Mucosa of rectum (tissue), 2 donors: ENCODE measurements at regions not wholly inside any gene's neighbourhood (a gene's known extent, or its start where the extent isn't known, plus 50 kb on each side); places are given as distances from the start of the nearest gene placed in this dataset.

ENCODE experiments used
- H3K27ac ChIP-seq, 2 donors: one replicate each; pipeline ENCODE4 v1.7.0; 2013; ENCODE audit warnings: inconsistent platforms in 2 of 2, low read depth in 2 of 2, low read length in 2 of 2
- H3K27me3 ChIP-seq, 2 donors: one replicate each; pipeline ENCODE4 v1.7.0; 2013; ENCODE audit warnings: low read length in 2 of 2; ENCODE audit not compliant: control insufficient read depth in 2 of 2, insufficient read depth in 2 of 2
- H3K36me3 ChIP-seq, 2 donors: one replicate each; pipeline ENCODE4 v1.7.0; 2013; ENCODE audit warnings: low read length in 2 of 2; ENCODE audit not compliant: control insufficient read depth in 2 of 2, insufficient read depth in 2 of 2
- H3K4me1 ChIP-seq, 2 donors: one replicate each; pipeline ENCODE4 v1.7.0; 2013; ENCODE audit warnings: low read length in 2 of 2, mild to moderate bottlenecking in 1 of 2; ENCODE audit not compliant: control insufficient read depth in 2 of 2, insufficient read depth in 2 of 2
- H3K4me3 ChIP-seq, 2 donors: one replicate each; pipeline ENCODE4 v1.7.0; 2013; ENCODE audit warnings: low read length in 2 of 2
- H3K9ac ChIP-seq, 2 donors: one replicate each; pipeline ENCODE4 v1.7.0; 2013; ENCODE audit warnings: low read length in 2 of 2, low read depth in 1 of 2, mild to moderate bottlenecking in 1 of 2
- H3K9me3 ChIP-seq, 2 donors: one replicate each; pipeline ENCODE4 v1.7.0; 2013; ENCODE audit warnings: low read length in 2 of 2; ENCODE audit not compliant: control insufficient read depth in 2 of 2
- donor health status: healthy.
- donor health status: Normal muscosa, but diverticular disease.

DNA sequence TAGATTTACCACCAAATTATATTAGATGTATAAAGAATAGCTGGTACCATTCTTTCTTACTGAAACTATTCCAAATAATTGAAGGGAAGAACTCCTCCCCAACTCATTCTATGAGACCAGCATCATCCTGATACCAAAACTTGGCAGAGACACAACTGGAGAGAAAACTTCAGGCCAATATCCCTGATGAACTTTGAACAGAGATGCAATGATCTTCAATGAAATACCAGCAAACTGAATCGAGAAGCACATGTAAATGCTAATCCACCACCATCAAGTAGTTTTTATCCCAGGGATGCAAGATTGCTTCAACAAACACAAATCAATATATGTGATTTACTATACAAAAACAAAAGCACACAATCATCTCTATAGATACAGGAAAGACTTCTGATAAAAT is 329.8 kb downstream of the RDH14 start:
- H3K4me3 ChIP-seq, result no peak overlapping the region
- no peak overlapping the region for H3K9ac ChIP-seq
- H3K27me3 ChIP-seq, result no peaks in the 10 kb centered on the region
- no peaks in the 10 kb centered on the region for H3K36me3 ChIP-seq
- no peaks in the 10 kb centered on the region for H3K9me3 ChIP-seq
- H3K27ac ChIP-seq, result no peak overlapping the region
- H3K4me1 ChIP-seq, result no peaks in the 10 kb centered on the region

DNA sequence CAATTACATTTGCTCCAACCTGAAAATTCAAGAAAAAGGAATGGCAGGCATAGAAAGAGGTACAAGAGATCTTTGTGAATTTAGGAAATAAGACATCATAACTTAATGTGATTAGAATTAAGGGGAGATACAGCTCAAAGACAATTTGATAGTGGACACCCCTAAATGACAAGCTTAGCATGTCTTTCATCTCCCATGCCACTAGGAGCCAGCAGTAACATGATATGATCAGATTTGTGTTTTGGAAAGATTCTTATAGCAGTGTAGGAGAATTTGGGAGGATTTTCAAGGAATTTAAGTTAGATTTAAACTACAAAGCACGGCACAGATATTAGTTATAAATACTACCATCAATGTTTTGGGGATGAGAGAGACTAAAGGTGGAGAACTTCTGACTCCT is 340.8 kb downstream of the RDH14 start:
- H3K9ac ChIP-seq, result no peak overlapping the region
- H3K4me3 ChIP-seq, result no peak overlapping the region
- H3K36me3 ChIP-seq, result no peaks in the 10 kb centered on the region
- no peaks in the 10 kb centered on the region for H3K9me3 ChIP-seq
- H3K27me3 ChIP-seq, result no peaks in the 10 kb centered on the region
- H3K4me1 ChIP-seq, result no peaks in the 10 kb centered on the region
- H3K27ac ChIP-seq, result no peak overlapping the region

DNA sequence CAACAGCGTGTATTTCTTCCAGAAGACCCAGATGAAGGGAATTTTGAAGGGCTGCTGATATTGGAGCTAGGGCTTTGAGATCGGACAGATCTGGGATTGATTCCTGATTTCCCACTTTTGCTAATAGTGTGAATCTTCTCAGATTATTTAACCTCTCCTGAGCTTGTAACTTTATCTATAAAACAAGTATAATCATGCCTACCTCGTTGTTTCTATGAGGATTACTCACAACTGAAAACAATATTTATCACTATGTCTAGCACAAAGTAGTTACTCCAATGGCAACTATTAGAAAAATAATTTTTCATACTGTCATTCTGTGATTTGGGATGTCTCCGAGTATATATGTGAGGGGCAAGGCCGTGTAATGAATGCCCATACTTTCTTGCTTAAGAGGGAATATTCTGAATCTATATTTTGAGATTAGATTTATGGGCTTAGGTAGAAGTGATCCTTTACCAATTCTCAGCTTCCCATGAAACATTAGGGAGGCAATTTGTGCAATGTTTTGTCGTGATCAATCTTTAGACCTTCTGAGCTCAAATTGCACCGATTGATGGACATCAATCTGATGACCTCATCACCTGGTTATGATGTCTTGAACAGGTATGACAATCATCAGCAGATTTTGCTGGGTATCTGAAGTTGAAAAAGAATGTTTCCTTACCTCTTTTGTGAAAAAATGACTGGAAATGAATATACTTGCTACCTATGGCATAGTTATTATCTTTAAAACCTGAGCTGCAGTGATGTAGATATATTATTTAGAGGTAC is 339.9 kb downstream of the KCNS3 start:
- Histone ChIP-seq H3K4me3 (no peak overlapping the region), H3K36me3 (no peaks in the 10 kb centered on the region), H3K4me1 (no peaks in the 10 kb centered on the region), H3K9ac (no peak overlapping the region), H3K27ac (no peak overlapping the region), H3K9me3 (no peaks in the 10 kb centered on the region), H3K27me3 (no peaks in the 10 kb centered on the region)

DNA sequence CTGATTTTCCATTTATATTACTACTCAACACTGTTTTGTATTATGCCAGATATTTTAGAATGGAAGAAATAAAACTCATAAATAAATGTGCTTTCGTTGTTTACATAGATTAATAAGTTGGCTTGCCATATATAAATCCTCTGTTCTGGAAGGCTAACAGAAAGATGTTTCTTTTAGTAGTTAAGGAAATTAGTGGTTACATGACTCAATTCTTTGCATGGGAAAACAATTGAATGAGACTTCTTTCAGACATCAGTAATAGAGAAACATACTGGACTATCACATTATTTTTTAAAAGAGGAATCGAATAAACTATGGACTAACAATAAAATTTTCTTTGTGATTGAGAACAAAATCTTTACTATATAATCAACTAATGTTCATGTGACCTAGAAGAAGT is 336.5 kb downstream of the KCNS3 start:
- H3K9me3 ChIP-seq, result no peaks in the 10 kb centered on the region

DNA sequence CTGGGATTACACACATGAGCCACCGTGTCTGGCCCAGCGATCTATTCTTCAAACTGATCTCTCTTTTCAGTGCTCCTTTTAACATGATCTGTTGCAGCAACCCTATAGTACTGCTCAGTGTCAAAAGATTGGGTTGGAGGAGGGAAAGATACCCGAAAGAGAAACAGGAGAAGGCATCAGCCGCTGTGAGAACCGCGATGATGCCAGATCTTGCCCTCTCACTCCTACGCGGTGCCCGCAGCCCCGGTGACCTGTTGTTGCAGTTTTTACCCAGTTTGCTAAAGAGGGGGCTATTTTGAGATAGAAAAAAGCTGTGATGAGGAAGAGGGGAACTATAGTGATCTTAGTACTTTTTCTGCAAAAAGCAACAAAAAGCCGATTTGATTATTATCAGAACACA is 335.5 kb downstream of the KCNS3 start:
- no peak overlapping the region for H3K4me3 ChIP-seq
- no peaks in the 10 kb centered on the region for H3K9me3 ChIP-seq
- H3K27me3 ChIP-seq, result no peaks in the 10 kb centered on the region
- no peaks in the 10 kb centered on the region for H3K4me1 ChIP-seq
- no peaks in the 10 kb centered on the region for H3K36me3 ChIP-seq
- H3K9ac ChIP-seq, result no peak overlapping the region
- no peak overlapping the region for H3K27ac ChIP-seq

More for the DNA sequence above, 336.5 kb downstream of the KCNS3 start:
- Histone ChIP-seq H3K4me1 (no peaks in the 10 kb centered on the region), H3K27me3 (no peaks in the 10 kb centered on the region), H3K27ac (no peak overlapping the region), H3K36me3 (no peaks in the 10 kb centered on the region), H3K9ac (no peak overlapping the region), H3K4me3 (no peak overlapping the region)

DNA sequence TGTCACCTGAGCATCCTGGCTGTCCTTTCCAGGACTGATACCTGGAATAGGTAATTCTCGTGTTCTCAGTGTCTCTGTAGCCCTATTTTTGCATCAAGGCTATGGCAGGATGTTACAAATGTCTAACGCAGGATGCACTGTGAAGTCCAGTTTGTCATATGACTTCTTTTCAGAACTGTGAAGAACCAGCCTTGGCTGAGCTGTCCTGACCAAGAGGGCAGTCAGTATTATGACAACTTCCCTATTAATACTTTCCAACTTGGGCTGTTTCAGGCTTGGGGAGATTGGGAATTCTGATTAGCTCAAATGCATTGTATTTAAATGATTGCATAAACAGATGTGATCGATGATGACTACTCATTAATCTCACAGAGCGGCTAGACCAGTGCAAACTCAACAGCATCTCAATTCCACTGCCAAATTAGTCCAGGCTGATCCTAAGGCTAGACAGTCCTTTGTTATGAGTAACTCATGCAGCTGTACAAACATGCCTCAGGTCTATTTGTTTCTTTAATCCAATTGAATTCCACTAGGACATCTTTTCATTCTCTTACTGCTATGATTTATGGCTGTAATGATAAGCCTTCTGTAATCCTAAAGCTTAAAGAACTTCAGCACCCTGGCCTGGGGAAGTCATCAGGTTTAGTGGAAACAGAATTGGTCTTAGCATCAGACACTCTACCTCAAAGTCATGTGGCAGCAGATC is 331.6 kb downstream of the KCNS3 start:
- no peaks in the 10 kb centered on the region for H3K36me3 ChIP-seq
- no peaks in the 10 kb centered on the region for H3K27me3 ChIP-seq
- H3K9ac ChIP-seq, result no peak overlapping the region
- H3K4me1 ChIP-seq, result no peaks in the 10 kb centered on the region
- H3K4me3 ChIP-seq, result no peak overlapping the region
- no peaks in the 10 kb centered on the region for H3K9me3 ChIP-seq
- H3K27ac ChIP-seq, result no peak overlapping the region

DNA sequence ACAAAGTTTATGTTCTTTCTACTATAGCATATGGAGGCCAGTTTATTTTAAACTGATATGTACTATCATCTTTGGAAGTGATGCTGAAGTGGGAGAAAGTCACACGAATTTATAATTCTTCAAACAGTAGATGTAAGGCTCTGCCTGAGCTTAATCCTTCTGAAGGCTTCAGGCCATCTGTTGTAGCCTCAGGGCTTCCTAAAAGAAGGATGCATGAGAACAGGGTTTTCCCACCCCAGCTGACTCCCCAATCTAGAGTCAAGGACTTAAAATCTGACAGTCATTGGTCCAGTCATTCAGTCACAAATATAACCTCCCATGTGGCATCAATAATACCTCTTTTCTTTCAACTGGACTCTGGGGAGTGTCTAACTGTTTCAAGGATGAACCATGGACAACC is 330.5 kb downstream of the KCNS3 start:
- Histone ChIP-seq H3K9ac (no peak overlapping the region), H3K27me3 (no peaks in the 10 kb centered on the region), H3K4me1 (no peaks in the 10 kb centered on the region), H3K9me3 (no peaks in the 10 kb centered on the region), H3K4me3 (no peak overlapping the region), H3K27ac (no peak overlapping the region), H3K36me3 (no peaks in the 10 kb centered on the region)

DNA sequence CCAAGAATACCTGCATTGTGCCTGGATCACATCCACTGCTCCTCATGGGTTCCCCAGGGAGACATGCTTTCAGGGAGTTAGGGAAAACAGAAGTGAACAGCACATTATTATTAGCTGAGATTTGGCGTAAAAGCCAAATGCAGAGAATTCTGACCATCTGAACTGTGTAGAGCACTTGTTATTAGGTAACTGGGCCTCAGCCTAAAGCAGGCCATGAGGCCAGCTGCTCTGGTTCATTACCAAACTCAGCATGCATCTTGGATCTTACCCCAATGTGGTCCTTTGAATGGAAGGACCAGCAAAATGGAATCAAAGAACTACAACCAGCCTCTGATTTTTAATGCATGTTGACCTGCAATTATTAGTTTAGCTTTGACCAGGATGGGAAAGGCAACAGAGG is 322.3 kb downstream of the KCNS3 start:
- H3K4me1 ChIP-seq, result no peaks in the 10 kb centered on the region
- no peak overlapping the region for H3K27ac ChIP-seq
- no peaks in the 10 kb centered on the region for H3K36me3 ChIP-seq
- no peak overlapping the region for H3K9ac ChIP-seq
- no peaks in the 10 kb centered on the region for H3K9me3 ChIP-seq
- H3K4me3 ChIP-seq, result no peak overlapping the region
- no peaks in the 10 kb centered on the region for H3K27me3 ChIP-seq

DNA sequence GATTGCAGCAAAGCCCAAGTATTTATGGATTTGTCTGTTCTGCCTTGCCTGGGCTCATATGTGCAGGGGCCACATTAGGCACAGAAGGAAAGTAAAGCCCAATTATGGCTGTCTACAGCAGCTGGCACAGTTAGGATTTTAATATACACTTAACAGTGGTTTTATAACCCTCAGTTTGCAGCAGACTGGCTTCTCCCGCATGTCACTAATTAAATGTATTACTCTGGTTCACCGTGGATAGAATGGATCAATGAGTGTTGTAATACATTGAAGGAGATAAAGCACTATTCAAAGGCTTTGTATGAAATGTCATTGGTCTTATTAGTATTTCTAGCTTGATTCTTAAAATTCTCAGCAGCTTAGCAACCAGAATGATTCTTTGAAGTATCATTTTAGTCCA is 320.2 kb downstream of the KCNS3 start:
- no peak overlapping the region for H3K4me3 ChIP-seq
- H3K4me1 ChIP-seq, result no peaks in the 10 kb centered on the region
- H3K9me3 ChIP-seq, result no peaks in the 10 kb centered on the region
- H3K36me3 ChIP-seq, result no peaks in the 10 kb centered on the region
- H3K9ac ChIP-seq, result no peak overlapping the region
- no peaks in the 10 kb centered on the region for H3K27me3 ChIP-seq
- no peak overlapping the region for H3K27ac ChIP-seq

DNA sequence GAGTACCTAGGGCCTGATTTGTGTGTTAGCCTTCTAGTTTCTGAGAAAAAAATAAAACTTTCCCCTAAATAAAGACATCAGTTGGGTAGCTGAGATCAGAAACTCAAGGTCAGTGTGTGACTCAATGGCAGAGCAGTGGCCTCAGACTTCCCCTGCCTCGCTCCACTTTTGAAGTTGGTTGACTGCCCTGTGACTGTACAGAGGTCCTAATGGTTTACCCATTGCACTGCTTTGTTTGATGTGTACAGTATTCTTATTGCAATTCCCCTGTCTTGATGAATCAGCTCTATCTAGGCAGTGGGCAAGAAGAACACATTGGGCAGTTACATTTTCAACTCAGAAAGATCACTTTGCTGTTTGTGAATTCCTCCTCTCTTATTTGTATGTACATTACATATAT is 315.7 kb downstream of the KCNS3 start:
- Histone ChIP-seq H3K27ac (no peak overlapping the region), H3K36me3 (no peaks in the 10 kb centered on the region), H3K27me3 (no peaks in the 10 kb centered on the region), H3K4me1 (no peaks in the 10 kb centered on the region), H3K9me3 (no peaks in the 10 kb centered on the region), H3K9ac (no peak overlapping the region), H3K4me3 (no peak overlapping the region)
